PFSK-1 (cell line): ENCODE measurements at regions not wholly inside any gene's neighbourhood (a gene's known extent, or its start where the extent isn't known, plus 50 kb on each side); places are given as distances from the start of the nearest gene placed in this dataset.

Source experiments
- FOXP2 ChIP-seq: optimal IDR thresholded peaks from 2 replicates; pipeline ENCODE3; 2011; ENCODE audit warnings: borderline replicate concordance, control low read depth, inconsistent platforms; ENCODE audit not compliant: insufficient read depth; ENCODE audit errors: extremely low read length, extremely low read depth
- POLR2AphosphoS5 ChIP-seq: IDR thresholded peaks from 2 replicates; pipeline ENCODE4 v1.6.1; 2012; ENCODE audit warnings: low read depth, mild to moderate bottlenecking, control low read depth, low read length, moderate library complexity
- REST ChIP-seq, 2 experiments: IDR thresholded peaks; 2 replicates each; pipeline versions ENCODE4 v1.6.1 to v1.8.0; 2011 to 2012; ENCODE audit warnings: low read depth in 2 of 2, low read length in 2 of 2, control low read depth in 1 of 2, inconsistent platforms in 1 of 2, mild to moderate bottlenecking in 1 of 2, moderate library complexity in 1 of 2; ENCODE audit not compliant: insufficient read depth in 1 of 2
- SIN3A ChIP-seq: IDR thresholded peaks from 2 replicates; pipeline ENCODE4 v1.6.1; 2012; ENCODE audit warnings: mild to moderate bottlenecking, low read length, moderate library complexity, borderline replicate concordance; ENCODE audit not compliant: insufficient read depth
- TAF1 ChIP-seq: IDR thresholded peaks from 2 replicates; pipeline ENCODE4 v1.6.1; 2012; ENCODE audit warnings: low read length, control low read depth, borderline replicate concordance; ENCODE audit not compliant: insufficient read depth

DNA sequence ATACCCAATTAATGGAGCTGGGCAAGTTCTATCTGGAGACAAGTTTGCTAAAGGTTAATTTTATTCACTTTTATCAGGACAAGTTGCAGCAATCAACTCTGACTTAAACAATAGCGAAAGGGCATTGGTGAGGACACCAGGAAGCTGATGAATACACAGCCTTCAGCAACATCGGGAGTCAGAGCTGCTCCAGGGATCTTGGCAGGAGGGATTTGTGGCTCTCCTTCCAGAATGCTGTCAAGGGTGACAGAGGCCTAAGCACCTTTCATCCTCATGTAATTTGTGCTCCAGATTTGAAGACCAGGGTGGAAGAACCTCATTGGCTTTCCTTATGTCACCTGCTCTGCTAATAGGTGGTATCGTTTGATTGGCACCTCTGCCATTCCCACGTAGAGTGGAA lies 485.6 kb downstream of the NPIPA7 start:
- TF ChIP-seq POLR2AphosphoS5 (no peak), REST (IDR thresholded peaks at IDR 0.05; ENCODE audit: insufficient read depth in 1 of 2, low read depth in 2 of 2, low read length in 2 of 2) (no peak), SIN3A (no peak), TAF1 (no peak), FOXP2 (no peak)

- TF ChIP-seq FOXP2 (no peak), REST (IDR thresholded peaks at IDR 0.05; ENCODE audit: insufficient read depth in 1 of 2, low read depth in 2 of 2, low read length in 2 of 2) (no peak), SIN3A (no peak), POLR2AphosphoS5 (no peak), TAF1 (no peak)
Measured at GRCh38 chr16:16865374-16865773, 486.4 kb downstream of the NPIPA7 start.

GRCh38 chr16:16867973-16868372 lies 489.0 kb downstream of the NPIPA7 start:
- TF ChIP-seq TAF1 (no peak), REST (IDR thresholded peaks at IDR 0.05; ENCODE audit: insufficient read depth in 1 of 2, low read depth in 2 of 2, low read length in 2 of 2) (no peak), SIN3A (no peak), POLR2AphosphoS5 (no peak), FOXP2 (no peak)

- TF ChIP-seq REST (IDR thresholded peaks at IDR 0.05; ENCODE audit: insufficient read depth in 1 of 2, low read depth in 2 of 2, low read length in 2 of 2) (no peak), TAF1 (no peak)
Measured at GRCh38 chr16:16868727-16869126, 489.8 kb downstream of the NPIPA7 start.

DNA sequence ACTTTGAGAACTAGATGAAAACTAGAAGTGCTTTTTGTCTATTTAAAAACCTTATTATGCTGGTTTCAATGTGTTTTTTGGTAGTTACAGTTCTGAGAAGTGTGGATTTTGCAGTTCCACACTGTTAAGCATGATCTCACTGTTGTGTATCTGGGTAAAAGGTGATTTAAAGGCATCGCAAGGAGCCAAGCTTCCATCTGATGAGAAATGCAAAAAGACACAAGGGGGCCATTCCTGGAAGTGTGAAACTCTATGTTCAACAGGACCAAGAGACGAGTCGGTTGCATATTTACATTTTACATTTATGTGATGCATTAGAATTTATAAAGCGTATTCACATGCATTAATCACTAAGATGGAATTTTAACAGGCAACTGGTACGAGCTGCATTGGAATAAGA lies 490.8 kb downstream of the NPIPA7 start:
- TF ChIP-seq SIN3A (no peak), TAF1 (no peak), POLR2AphosphoS5 (no peak), REST (IDR thresholded peaks at IDR 0.05; ENCODE audit: insufficient read depth in 1 of 2, low read depth in 2 of 2, low read length in 2 of 2) (no peak), FOXP2 (no peak)
